ENCODE measurements at regions not wholly inside any gene's neighbourhood (a gene's known extent, or its start where the extent isn't known, plus 50 kb on each side); places are given as distances from the start of the nearest gene placed in this dataset.

DNA sequence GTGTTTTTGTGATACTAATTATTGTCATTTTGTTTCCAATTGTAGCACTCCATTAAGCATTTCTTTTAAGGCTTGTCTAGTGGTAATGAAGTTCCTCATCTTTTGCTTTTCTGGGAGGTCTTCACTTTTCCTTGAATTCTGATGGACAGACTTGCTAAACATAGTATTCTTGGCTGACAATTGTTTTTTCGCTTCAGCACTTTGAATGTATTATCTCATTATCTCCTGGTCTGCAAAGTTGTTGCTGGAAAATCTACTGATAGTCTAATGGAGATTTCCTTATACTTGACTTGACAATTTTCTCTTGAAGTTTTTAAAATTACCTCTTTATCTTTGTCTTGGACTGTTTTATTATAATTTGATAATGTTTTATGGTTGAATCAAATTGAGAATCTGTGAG is 147.5 kb downstream of the FAM174A start:
- Histone ChIP-seq H2BK20ac (ENCODE audit: low read length) (no peak overlapping the region), H2AFZ (ENCODE audit: low read length) (no peak overlapping the region), H4K91ac (replicated peaks; ENCODE audit: insufficient read length, low read length) (no peak overlapping the region), H3K9ac (replicated peaks in 1 of 4; ENCODE audit: extremely low read depth in 1 of 4, low read depth in 3 of 4, low read length in 3 of 4) (no peak overlapping the region), H4K20me1 (replicated peaks in 1 of 2; ENCODE audit: control insufficient read depth in 1 of 2, insufficient read depth in 2 of 2, low read length in 2 of 2) (no peaks in the 10 kb centered on the region), H3K9me3 (ENCODE audit: insufficient read depth in 2 of 2, low read depth in 1 of 2, low read length in 1 of 2) (peaks cover 0 to 6% of the 10 kb centered on the region in 2 experiments; a peak in 1 of 4 replicates), H3K18ac (ENCODE audit: extremely low read depth, low read length) (no peak overlapping the region), H3K4me1 (replicated peaks in 1 of 4; ENCODE audit: control insufficient read depth in 3 of 4, insufficient read depth in 4 of 4, low read length in 3 of 4) (no peaks in the 10 kb centered on the region), H3K4me3 (ENCODE audit: extremely low read depth in 1 of 4, insufficient read depth in 2 of 4, low read depth in 3 of 4, low read length in 4 of 4) (no peak overlapping the region), H4K5ac (ENCODE audit: insufficient read length, low read depth, low read length) (no peak overlapping the region), H2BK12ac (ENCODE audit: low read depth, low read length) (no peak overlapping the region), H3K4ac (replicated peaks; ENCODE audit: insufficient read length, low read depth, low read length) (no peak overlapping the region), H3K14ac (ENCODE audit: insufficient read length) (no peak overlapping the region), H3K56ac (replicated peaks; ENCODE audit: insufficient read length, low read depth, low read length) (no peak overlapping the region), H3K79me1 (ENCODE audit: low read depth, low read length) (no peaks in the 10 kb centered on the region), H3K27ac (ENCODE audit: low read depth, low read length) (no peak overlapping the region), H2BK120ac (replicated peaks; ENCODE audit: low read depth, low read length) (no peak overlapping the region), H2BK15ac (ENCODE audit: low read length) (no peak overlapping the region), H3K23ac (ENCODE audit: insufficient read length) (no peak overlapping the region), H3K23me2 (ENCODE audit: low read depth, low read length) (no peaks in the 10 kb centered on the region), H3K79me2 (ENCODE audit: control insufficient read depth in 1 of 2, insufficient read depth in 2 of 2, low read length in 2 of 2) (no peaks in the 10 kb centered on the region), H3K27me3 (replicated peaks in 1 of 4; ENCODE audit: control insufficient read depth in 3 of 4, extremely low read depth in 1 of 4, insufficient read depth in 3 of 4, low read length in 3 of 4) (no peaks in the 10 kb centered on the region), H3K4me2 (ENCODE audit: insufficient read depth in 1 of 2, low read depth in 2 of 2, low read length in 2 of 2) (no peak overlapping the region), H2BK5ac (ENCODE audit: low read depth, low read length) (no peak overlapping the region), H2AK5ac (ENCODE audit: low read depth, low read length) (no peak overlapping the region), H3K36me3 (ENCODE audit: control insufficient read depth in 2 of 4, insufficient read depth in 4 of 4, low read length in 3 of 4) (no peaks in the 10 kb centered on the region), H4K8ac (ENCODE audit: extremely low read depth, insufficient read depth, low read length) (no peak overlapping the region)
- TF ChIP-seq KDM4A (IDR thresholded peaks at IDR 0.05; ENCODE audit: low read depth, low read length, severe bottlenecking) (no peak), CBX8 (IDR thresholded peaks at IDR 0.05; ENCODE audit: borderline replicate concordance, low read depth, low read length) (no peak), CTBP2 (IDR thresholded peaks at IDR 0.05; ENCODE audit: borderline replicate concordance, insufficient read depth, insufficient read length, low read length) (no peak), EGR1 (IDR thresholded peaks at IDR 0.05; ENCODE audit: borderline replicate concordance, low read depth, low read length) (no peak), TEAD4 (IDR thresholded peaks at IDR 0.05; ENCODE audit: low read depth, low read length) (no peak), TAF1 (IDR thresholded peaks at IDR 0.05; ENCODE audit: low read depth, low read length) (no peak), HDAC6 (IDR thresholded peaks at IDR 0.05; ENCODE audit: low read depth, low read length) (no peak), SIX5 (IDR thresholded peaks at IDR 0.05; ENCODE audit: low read depth, low read length) (no peak), KDM5A (IDR thresholded peaks at IDR 0.05; ENCODE audit: low read length) (no peak), CHD1 (IDR thresholded peaks at IDR 0.05; ENCODE audit: low read depth, low read length) (no peak), POLR2A (IDR thresholded peaks at IDR 0.05; ENCODE audit: control extremely low read depth in 1 of 2, low read depth in 2 of 2, low read length in 2 of 2) (no peak)
- ChIA-PET POLR2A (ENCODE audit: partially characterized antibody) (no interaction called here), CTCF (ENCODE audit: partially characterized antibody) (no interaction called here)
- DNase-seq (ENCODE audit: low read depth in 1 of 2, low spot score in 2 of 2) = no peak
- WGBS, 2 experiments (ENCODE audit: extremely low coverage in 1 of 2, insufficient coverage in 1 of 2, insufficient read length in 1 of 2, insufficient replicate concordance in 2 of 2, low coverage in 1 of 2, low lambda C conversion rate in 2 of 2, missing lambda C conversion rate in 1 of 2) = 96% methylated on average over 1 of the region's 1 CpG; no CpG with 5 or more reads in 1 of the 2 experiments
- no peak for FAIRE-seq

Measured in H1 (cell line).